NB4 (cell line): ENCODE measurements at regions not wholly inside any gene's neighbourhood (a gene's known extent, or its start where the extent isn't known, plus 50 kb on each side); places are given as distances from the start of the nearest gene placed in this dataset.

Experiments
- CTCF ChIP-seq: IDR thresholded peaks from one replicate; pipeline ENCODE4 v1.5.1; 2012; ENCODE audit warnings: low read depth, low read length
- POLR2A ChIP-seq: IDR thresholded peaks from 2 replicates; pipeline ENCODE4 v1.6.1; 2011; ENCODE audit warnings: mild to moderate bottlenecking; ENCODE audit not compliant: insufficient read length; ENCODE audit errors: extremely low read depth
- TF ChIP-seq, protein P1 (sequence below): IDR thresholded peaks from 2 replicates; pipeline ENCODE4 v1.6.1; 2011; ENCODE audit warnings: low read depth, low read length

DNA sequence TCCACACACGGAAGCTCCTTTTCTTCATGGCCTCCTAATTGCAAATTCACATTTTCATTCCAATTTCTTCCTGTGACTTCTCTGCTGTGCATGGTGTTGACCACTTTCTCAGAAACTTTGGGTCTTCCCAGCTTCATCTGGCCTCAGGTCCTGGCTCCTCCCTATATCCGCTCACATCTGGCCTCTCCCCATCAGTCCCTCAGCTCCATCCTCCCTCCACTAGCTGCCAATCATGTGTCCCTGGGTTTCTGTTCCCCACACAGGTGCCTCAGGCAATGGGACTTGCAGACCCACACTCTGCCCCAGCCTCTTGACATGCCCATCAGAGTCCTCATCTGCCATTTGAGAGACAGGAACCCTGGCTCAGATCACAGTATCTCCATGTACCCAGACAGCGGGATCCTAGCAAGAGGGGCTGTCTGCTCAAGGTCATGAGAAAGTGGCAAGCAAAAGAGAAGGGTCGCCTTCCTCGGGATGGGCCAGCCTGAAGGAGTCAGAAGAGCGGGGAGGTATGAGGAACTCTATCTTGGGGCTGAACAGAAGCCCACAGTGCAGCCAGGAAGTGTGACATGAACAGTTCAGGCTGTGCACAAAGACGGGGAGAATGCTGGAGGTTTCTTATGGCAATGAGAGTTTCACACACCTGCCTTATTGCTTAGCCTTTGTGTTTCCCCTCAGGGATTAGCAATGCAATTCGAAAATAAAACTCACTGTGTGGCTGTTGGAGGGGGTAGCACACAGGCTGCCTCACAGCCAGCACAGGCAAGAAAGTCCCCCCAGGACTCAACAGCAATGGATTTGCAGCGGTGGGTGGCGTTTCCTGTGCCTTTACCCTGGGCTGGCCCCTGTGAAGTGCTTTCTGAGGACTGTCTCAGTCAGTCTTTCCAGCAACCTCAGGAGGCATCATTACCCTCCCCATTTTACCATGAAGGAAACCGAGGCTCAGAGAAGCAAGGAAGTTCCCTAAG is 69.5 kb downstream of the COPS8 start:
- TF ChIP-seq CTCF (no peak), POLR2A (no peak)
- TF ChIP-seq, protein P1, sequence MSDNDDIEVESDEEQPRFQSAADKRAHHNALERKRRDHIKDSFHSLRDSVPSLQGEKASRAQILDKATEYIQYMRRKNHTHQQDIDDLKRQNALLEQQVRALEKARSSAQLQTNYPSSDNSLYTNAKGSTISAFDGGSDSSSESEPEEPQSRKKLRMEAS, result no peak
